ENCODE measurements at regions not wholly inside any gene's neighbourhood (a gene's known extent, or its start where the extent isn't known, plus 50 kb on each side); places are given as distances from the start of the nearest gene placed in this dataset.

GRCh38 chr7:125675169-125675568 lies 745.5 kb upstream of the POT1 start:
- H3K9me3 Mint-ChIP-seq (ENCODE audit: unreplicated experiment): no peaks in the 10 kb centered on the region
- no peak for DNase-seq
- no peak for TF ChIP-seq CTCF (IDR thresholded peaks at IDR 0.05; ENCODE audit: insufficient read depth in 1 of 2, low read depth in 1 of 2, low read length in 1 of 2, severe bottlenecking in 1 of 2, unreplicated experiment in 1 of 2)
- H3K36me3 ChIP-seq (ENCODE audit: control insufficient read depth, insufficient read depth, low read length): no peaks in the 10 kb centered on the region
- H3K36me3 Mint-ChIP-seq (ENCODE audit: insufficient read depth, unreplicated experiment): no peaks in the 10 kb centered on the region
- H3K27me3 Mint-ChIP-seq (ENCODE audit: insufficient read depth, unreplicated experiment): peaks cover 3% of the 10 kb centered on the region
- intact Hi-C loops (cut with micrococcal nuclease; ENCODE audit: unreplicated experiment): no loop called here
- ChIA-PET POLR2A (no interaction called here), CTCF (no interaction called here)
- H3K27ac Mint-ChIP-seq (ENCODE audit: unreplicated experiment): no peak overlapping the region
- no peak overlapping the region for H3K4me3 ChIP-seq (ENCODE audit: low read depth, low read length)
- H3K4me1 ChIP-seq: no peaks in the 10 kb centered on the region
- H3K9me3 ChIP-seq: no peaks in the 10 kb centered on the region
- no peaks in the 10 kb centered on the region for H3K27me3 ChIP-seq (replicated peaks; ENCODE audit: control insufficient read depth, insufficient read depth, low read length)
- no peaks in the 10 kb centered on the region for H3K4me1 Mint-ChIP-seq (ENCODE audit: low read depth, unreplicated experiment)
- H3K4me3 Mint-ChIP-seq (ENCODE audit: unreplicated experiment): no peak overlapping the region
- BruUV-seq (replicated peaks): no TSS peak

GRCh38 chr7:125670926-125671572 lies 741.4 kb upstream of the POT1 start:
- no peak overlapping the region for H3K4me3 Mint-ChIP-seq (ENCODE audit: unreplicated experiment)
- H3K9me3 Mint-ChIP-seq (ENCODE audit: unreplicated experiment): no peaks in the 10 kb centered on the region
- H3K36me3 ChIP-seq (ENCODE audit: control insufficient read depth, insufficient read depth, low read length): no peaks in the 10 kb centered on the region
- no peaks in the 10 kb centered on the region for H3K27me3 Mint-ChIP-seq (ENCODE audit: insufficient read depth, unreplicated experiment)
- H3K4me1 Mint-ChIP-seq (ENCODE audit: low read depth, unreplicated experiment): no peaks in the 10 kb centered on the region
- no peaks in the 10 kb centered on the region for H3K36me3 Mint-ChIP-seq (ENCODE audit: insufficient read depth, unreplicated experiment)
- DNase-seq: peak in 1 of 2 experiments; percentile 9
- no peaks in the 10 kb centered on the region for H3K27me3 ChIP-seq (replicated peaks; ENCODE audit: control insufficient read depth, insufficient read depth, low read length)
- H3K4me1 ChIP-seq: no peaks in the 10 kb centered on the region
- no peak overlapping the region for H3K4me3 ChIP-seq (ENCODE audit: low read depth, low read length)
- no peak overlapping the region for H3K27ac Mint-ChIP-seq (ENCODE audit: unreplicated experiment)
- H3K9me3 ChIP-seq: no peaks in the 10 kb centered on the region
- TF ChIP-seq CTCF (IDR thresholded peaks at IDR 0.05; ENCODE audit: insufficient read depth in 1 of 2, low read depth in 1 of 2, low read length in 1 of 2, severe bottlenecking in 1 of 2, unreplicated experiment in 1 of 2): peak; percentile 58 to 61
- intact Hi-C loops (cut with micrococcal nuclease; ENCODE audit: unreplicated experiment): loop anchor here (1.0 to 2.0 kb wide), 2 partner anchors 288 to 611 kb away; no protein-coding TSS in a partner anchor
- POLR2A ChIA-PET: no interaction called here
- BruUV-seq (replicated peaks): no TSS peak
- CTCF ChIA-PET: no interaction called here

GRCh38 chr7:125668321-125668993 lies 738.8 kb upstream of the POT1 start:
- intact Hi-C loops (cut with micrococcal nuclease; ENCODE audit: unreplicated experiment): no loop called here
- DNase-seq: no peak
- no peaks in the 10 kb centered on the region for H3K36me3 Mint-ChIP-seq (ENCODE audit: insufficient read depth, unreplicated experiment)
- TF ChIP-seq CTCF (IDR thresholded peaks at IDR 0.05; ENCODE audit: insufficient read depth in 1 of 2, low read depth in 1 of 2, low read length in 1 of 2, severe bottlenecking in 1 of 2, unreplicated experiment in 1 of 2): no peak
- Histone ChIP-seq H3K4me3 (ENCODE audit: low read depth, low read length) (no peak overlapping the region), H3K36me3 (ENCODE audit: control insufficient read depth, insufficient read depth, low read length) (no peaks in the 10 kb centered on the region), H3K4me1 (no peaks in the 10 kb centered on the region), H3K9me3 (no peaks in the 10 kb centered on the region), H3K27me3 (replicated peaks; ENCODE audit: control insufficient read depth, insufficient read depth, low read length) (no peaks in the 10 kb centered on the region)
- H3K27ac Mint-ChIP-seq (ENCODE audit: unreplicated experiment): no peak overlapping the region
- no peaks in the 10 kb centered on the region for H3K9me3 Mint-ChIP-seq (ENCODE audit: unreplicated experiment)
- no peaks in the 10 kb centered on the region for H3K4me1 Mint-ChIP-seq (ENCODE audit: low read depth, unreplicated experiment)
- no peak overlapping the region for H3K4me3 Mint-ChIP-seq (ENCODE audit: unreplicated experiment)
- no peaks in the 10 kb centered on the region for H3K27me3 Mint-ChIP-seq (ENCODE audit: insufficient read depth, unreplicated experiment)
- BruUV-seq (replicated peaks): no TSS peak
- CTCF ChIA-PET: no interaction called here
- POLR2A ChIA-PET: no interaction called here

Data from Caco-2 (cell line).